GM12875 (cell line): ENCODE measurements at regions not wholly inside any gene's neighbourhood (a gene's known extent, or its start where the extent isn't known, plus 50 kb on each side); places are given as distances from the start of the nearest gene placed in this dataset.
"Not testable (repeated sequence)": the region's sequence is repeated elsewhere in the genome, so short reads cannot be mapped to it uniquely, and the experiment has no call there.

Experiments used
- H3K4me3 ChIP-seq: one replicate; pipeline ENCODE4 v1.5.1; 2011; ENCODE audit warnings: low read depth, low read length, control low read depth
- CTCF ChIP-seq: IDR thresholded peaks from 2 replicates; pipeline ENCODE4 v1.5.1; 2011; ENCODE audit warnings: low read depth, mild to moderate bottlenecking, control low read depth, inconsistent platforms, low read length, moderate library complexity, borderline replicate concordance; ENCODE audit not compliant: insufficient read depth

DNA sequence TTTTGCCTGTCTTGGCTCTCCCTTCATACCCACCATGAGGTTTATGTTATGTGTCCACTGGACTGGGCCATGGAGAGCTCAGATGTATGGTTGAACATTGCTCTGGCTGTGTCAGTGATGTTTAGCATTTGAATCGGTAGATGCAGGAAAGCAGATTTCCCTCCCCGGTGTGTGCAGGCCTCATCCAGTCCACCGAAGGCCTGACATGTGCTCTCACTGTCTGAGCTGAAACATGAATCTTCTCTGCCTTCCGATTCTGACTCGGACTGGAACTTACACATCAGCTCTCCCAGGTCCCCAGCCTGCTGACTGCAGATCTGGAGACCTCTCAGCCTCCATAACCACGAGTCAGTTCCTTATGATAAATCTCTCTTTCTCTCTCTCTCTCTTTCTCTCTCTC is 72.4 kb upstream of the SLC66A3 start:
- no peak overlapping the region for H3K4me3 ChIP-seq
- no peak for TF ChIP-seq CTCF

DNA sequence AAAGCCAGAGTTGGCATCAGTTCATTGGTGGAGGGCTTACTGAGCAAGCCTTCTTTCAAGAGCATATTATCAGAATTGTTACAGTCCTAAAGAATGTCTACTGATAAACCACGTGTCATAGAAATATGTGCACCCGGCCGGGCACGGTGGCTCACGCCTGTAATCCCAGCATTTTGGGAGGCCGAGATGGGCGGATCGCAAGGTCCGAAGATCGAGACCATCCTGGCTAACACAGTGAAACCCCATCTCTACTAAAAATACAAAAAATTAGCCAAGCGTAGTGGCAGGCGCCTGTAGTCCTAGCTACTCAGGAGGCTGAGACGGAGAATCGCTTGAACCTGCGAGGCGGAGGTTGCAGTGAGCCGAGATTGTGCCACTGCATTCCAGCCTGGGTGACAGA is 66.4 kb upstream of the SLC66A3 start:
- not testable (repeated sequence) for H3K4me3 ChIP-seq

DNA sequence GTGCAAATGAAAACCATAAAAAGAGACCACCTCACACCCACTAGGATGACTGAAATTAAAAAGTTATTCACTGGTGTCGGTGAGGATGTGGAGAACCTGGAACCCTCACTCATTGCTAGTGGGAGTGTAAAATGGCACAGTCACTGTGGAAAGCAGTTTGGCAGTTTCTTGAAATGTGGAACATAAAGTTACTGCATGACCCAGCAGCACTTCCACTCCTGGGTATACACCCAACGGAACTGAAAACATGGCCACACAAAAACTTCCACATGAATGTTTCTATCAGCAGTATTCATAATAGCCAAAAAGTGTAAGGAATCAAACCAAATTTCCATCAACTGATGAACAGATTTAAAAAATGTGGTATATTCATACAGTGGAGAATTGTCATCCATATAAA is 65.1 kb upstream of the SLC66A3 start:
- TF ChIP-seq CTCF: no peak

DNA sequence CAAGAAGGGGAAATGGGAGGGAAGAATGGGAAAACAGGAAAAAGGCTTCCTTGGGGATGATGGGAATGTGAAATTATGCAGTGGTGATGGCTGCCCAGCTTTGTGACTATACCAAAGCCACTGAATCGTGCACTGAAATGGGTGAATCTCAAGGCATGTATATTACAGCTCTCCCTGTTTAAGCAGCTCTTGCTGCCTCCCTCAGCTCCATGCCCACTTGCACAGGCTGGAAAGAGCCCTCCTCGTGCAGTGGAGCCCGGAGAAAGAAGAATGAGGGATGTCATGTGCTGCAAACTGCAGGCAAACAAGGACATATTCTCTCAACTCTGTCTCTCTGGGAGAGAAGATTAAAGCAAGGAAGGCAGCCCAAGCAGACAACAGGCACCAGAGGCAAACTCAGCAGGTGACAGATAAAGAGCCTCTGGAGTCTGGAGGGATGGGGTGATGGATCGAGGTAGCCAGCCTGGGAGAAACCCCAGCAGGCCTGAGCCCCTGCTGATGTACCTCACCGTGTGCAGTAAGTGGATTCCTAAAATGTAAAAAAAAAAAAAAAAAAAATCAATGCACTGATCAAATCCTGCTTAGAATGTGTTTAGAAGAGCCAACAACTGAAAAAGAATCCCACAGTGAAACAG is 62.4 kb upstream of the SLC66A3 start:
- no peak overlapping the region for H3K4me3 ChIP-seq
- no peak for TF ChIP-seq CTCF

More for the DNA sequence above, 65.1 kb upstream of the SLC66A3 start:
- H3K4me3 ChIP-seq: no peak overlapping the region

DNA sequence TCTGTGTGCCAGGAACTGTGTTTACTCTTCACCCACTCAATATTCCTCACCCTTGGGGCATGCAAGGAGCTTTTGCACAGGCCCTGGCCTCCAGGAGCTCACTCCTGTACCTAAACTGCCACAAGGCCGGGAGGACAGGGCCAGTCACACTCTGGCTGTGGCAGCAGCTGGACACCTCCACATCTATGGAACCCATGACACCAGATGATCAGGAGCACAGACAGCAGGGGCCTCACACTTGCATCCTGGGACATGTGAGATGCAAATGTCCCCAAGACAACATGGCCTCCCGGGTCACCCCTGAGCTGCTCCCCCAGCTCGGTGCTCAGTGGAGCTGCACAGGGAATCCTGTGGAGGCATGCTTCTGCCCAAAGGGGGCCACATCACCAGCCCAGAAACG is 61.8 kb upstream of the SLC66A3 start:
- no peak overlapping the region for H3K4me3 ChIP-seq
- no peak for TF ChIP-seq CTCF

DNA sequence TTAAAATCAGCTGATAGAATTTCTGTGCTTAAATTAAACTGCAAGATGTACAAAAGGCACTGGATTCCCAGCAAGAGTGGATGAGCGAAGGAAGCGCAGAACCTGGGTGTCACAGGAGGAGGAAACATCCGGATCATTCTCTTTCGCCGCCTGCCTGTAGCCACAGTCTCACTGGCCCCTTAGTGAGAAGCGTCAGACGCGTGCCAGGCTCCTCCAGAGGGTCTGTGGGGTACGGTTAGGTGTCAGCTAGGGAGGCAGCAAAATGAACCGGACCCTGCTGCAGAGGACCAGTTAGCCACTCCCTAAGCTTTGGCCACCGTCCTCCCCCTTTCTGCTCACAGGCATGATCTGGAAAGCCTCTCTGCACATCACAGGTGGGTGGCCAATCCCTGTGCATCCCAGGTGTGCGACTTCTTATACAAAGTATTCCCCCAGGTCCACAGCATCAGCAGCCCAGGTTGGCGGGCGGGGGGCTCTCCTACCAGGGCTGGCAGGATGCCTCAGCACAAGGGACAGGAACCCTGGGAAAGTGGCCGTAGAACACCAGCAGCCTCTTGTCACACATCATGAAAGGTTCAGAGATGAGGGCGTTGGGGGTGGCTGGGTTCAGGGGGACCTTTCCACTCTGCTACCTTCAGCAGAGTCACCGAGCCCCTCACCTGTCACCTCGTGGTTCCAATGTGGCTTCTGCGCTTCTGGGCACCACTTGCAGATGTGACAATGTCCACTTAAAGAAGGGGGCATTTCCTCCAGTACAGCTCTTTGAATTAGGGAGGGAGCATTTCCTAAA is 61.1 kb upstream of the SLC66A3 start:
- TF ChIP-seq CTCF: no peak
- no peak overlapping the region for H3K4me3 ChIP-seq

- no peak overlapping the region for H3K4me3 ChIP-seq
- TF ChIP-seq CTCF: no peak
Observed at GRCh38 chr2:11096591-11096990, 58.7 kb upstream of the SLC66A3 start.
